ENCODE measurements at regions not wholly inside any gene's neighbourhood (a gene's known extent, or its start where the extent isn't known, plus 50 kb on each side); places are given as distances from the start of the nearest gene placed in this dataset.

- ATAC-seq = no peak
Measured at GRCh38 chr2:47235132-47235531, 58.8 kb upstream of the CALM2 start.

GRCh38 chr2:47234456-47234855 is 58.1 kb upstream of the CALM2 start:
- no peak for ATAC-seq

GRCh38 chr2:47232738-47233415 is 56.6 kb upstream of the CALM2 start:
- no peak for ATAC-seq

- no peak for ATAC-seq
Measured at GRCh38 chr2:47230418-47230817, 54.1 kb upstream of the CALM2 start.

- ATAC-seq = no peak
Measured at GRCh38 chr2:47227532-47228279, 51.4 kb upstream of the CALM2 start.

- no peak for ATAC-seq
Measured at GRCh38 chr2:47226923-47227220, 50.6 kb upstream of the CALM2 start.

- ATAC-seq = no peak
Measured at GRCh38 chr2:47226132-47226922, 50.0 kb upstream of the CALM2 start.

Measured in activated CD4-positive, CD25-positive, alpha-beta regulatory T cell treated with anti-CD3 and anti-CD28 coated beads, Interleukin-2, amount 50 U/mL, for 24 hours (primary cell).